ENCODE measurements at regions not wholly inside any gene's neighbourhood (a gene's known extent, or its start where the extent isn't known, plus 50 kb on each side); places are given as distances from the start of the nearest gene placed in this dataset.

GRCh38 chr6:74606582-74607071 is 599.2 kb downstream of the COL12A1 start:
- no peaks in the 10 kb centered on the region for H3K27me3 ChIP-seq
- DNase-seq (ENCODE audit: low spot score) = no peak
- Mint-ChIP-seq H3K9me3 (no peaks in the 10 kb centered on the region), H3K4me1 (peaks cover 6% of the 10 kb centered on the region), H3K27me3 (ENCODE audit: insufficient read depth, low read depth) (no peaks in the 10 kb centered on the region), H3K27ac (no peak overlapping the region), H3K36me3 (no peaks in the 10 kb centered on the region), H3K4me3 (no peak overlapping the region)
- H3K9me3 ChIP-seq (ENCODE audit: low read depth) = no peaks in the 10 kb centered on the region
- no peak for TF ChIP-seq EZH2phosphoT487 (IDR thresholded peaks at IDR 0.05)
- no peak for TF ChIP-seq EZH2 (IDR thresholded peaks at IDR 0.05)
- TF ChIP-seq CTCF (IDR thresholded peaks at IDR 0.05) = no peak
- H3K36me3 ChIP-seq = no peaks in the 10 kb centered on the region
- no peaks in the 10 kb centered on the region for H4K20me1 ChIP-seq (ENCODE audit: low read depth)
- no peak overlapping the region for H3K27ac ChIP-seq
- H3K4me1 ChIP-seq = peaks cover 4% of the 10 kb centered on the region
- H2AFZ ChIP-seq (replicated peaks) = no peak overlapping the region
- no peaks in the 10 kb centered on the region for H3F3A ChIP-seq (ENCODE audit: low read depth)
- no peak overlapping the region for H3K4me3 ChIP-seq
- H3K4me2 ChIP-seq = no peak overlapping the region
- no peak overlapping the region for H3K9ac ChIP-seq
- H3K79me2 ChIP-seq (ENCODE audit: low read depth) = no peaks in the 10 kb centered on the region

- H3K4me2 ChIP-seq = no peak overlapping the region
- no peak overlapping the region for H3K27ac Mint-ChIP-seq
Measured at GRCh38 chr6:74605922-74606581, 599.8 kb downstream of the COL12A1 start.

DNA sequence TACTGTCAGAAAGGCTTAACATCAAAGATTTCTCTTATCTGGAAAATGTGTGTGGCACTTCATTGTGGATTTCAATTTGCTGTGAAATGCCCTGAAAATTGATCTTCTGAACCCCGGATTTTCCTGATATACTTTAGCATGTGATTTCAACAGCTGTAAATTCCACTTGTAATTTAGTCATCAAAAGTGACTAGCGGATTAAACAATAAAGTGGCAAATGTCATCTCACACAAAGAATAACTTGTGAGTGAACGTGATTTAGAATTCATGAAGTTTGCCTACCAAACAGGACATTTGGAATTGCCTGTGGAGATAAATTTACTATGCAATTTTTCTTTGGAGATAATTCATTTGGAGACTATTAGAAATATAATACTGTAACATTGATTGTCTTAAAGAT is 601.6 kb downstream of the COL12A1 start:
- H3K27me3 Mint-ChIP-seq (ENCODE audit: insufficient read depth, low read depth) = no peaks in the 10 kb centered on the region
- no peaks in the 10 kb centered on the region for H3K36me3 ChIP-seq
- H4K20me1 ChIP-seq (ENCODE audit: low read depth) = no peaks in the 10 kb centered on the region
- H3K4me3 Mint-ChIP-seq = no peak overlapping the region
- no peaks in the 10 kb centered on the region for H3K9me3 ChIP-seq (ENCODE audit: low read depth)
- H3K4me2 ChIP-seq = no peak overlapping the region
- no peak overlapping the region for H3K9ac ChIP-seq
- no peak for DNase-seq (ENCODE audit: low spot score)
- no peaks in the 10 kb centered on the region for H3K9me3 Mint-ChIP-seq
- no peaks in the 10 kb centered on the region for H3K79me2 ChIP-seq (ENCODE audit: low read depth)
- no peak overlapping the region for H2AFZ ChIP-seq (replicated peaks)
- H3K36me3 Mint-ChIP-seq = no peaks in the 10 kb centered on the region
- H3K27me3 ChIP-seq = no peaks in the 10 kb centered on the region
- H3K4me1 Mint-ChIP-seq = peaks cover 6% of the 10 kb centered on the region
- no peak for TF ChIP-seq EZH2phosphoT487 (IDR thresholded peaks at IDR 0.05)
- no peak for TF ChIP-seq CTCF (IDR thresholded peaks at IDR 0.05)
- no peak for TF ChIP-seq EZH2 (IDR thresholded peaks at IDR 0.05)
- no peak overlapping the region for H3K4me3 ChIP-seq
- H3K4me1 ChIP-seq = peaks cover 4% of the 10 kb centered on the region
- H3K27ac ChIP-seq = no peak overlapping the region
- H3K27ac Mint-ChIP-seq = no peak overlapping the region
- H3F3A ChIP-seq (ENCODE audit: low read depth) = no peaks in the 10 kb centered on the region

More at GRCh38 chr6:74605922-74606581, 599.8 kb downstream of the COL12A1 start:
- Histone ChIP-seq H2AFZ (replicated peaks) (no peak overlapping the region), H3K4me1 (peaks cover 4% of the 10 kb centered on the region), H4K20me1 (ENCODE audit: low read depth) (no peaks in the 10 kb centered on the region), H3K4me3 (no peak overlapping the region), H3K27me3 (no peaks in the 10 kb centered on the region), H3K9me3 (ENCODE audit: low read depth) (no peaks in the 10 kb centered on the region), H3F3A (ENCODE audit: low read depth) (no peaks in the 10 kb centered on the region), H3K9ac (no peak overlapping the region), H3K79me2 (ENCODE audit: low read depth) (no peaks in the 10 kb centered on the region), H3K36me3 (no peaks in the 10 kb centered on the region), H3K27ac (no peak overlapping the region)
- Mint-ChIP-seq H3K36me3 (no peaks in the 10 kb centered on the region), H3K9me3 (no peaks in the 10 kb centered on the region), H3K4me1 (peaks cover 6% of the 10 kb centered on the region), H3K4me3 (no peak overlapping the region), H3K27me3 (ENCODE audit: insufficient read depth, low read depth) (no peaks in the 10 kb centered on the region)
- no peak for DNase-seq (ENCODE audit: low spot score)
- TF ChIP-seq EZH2phosphoT487 (IDR thresholded peaks at IDR 0.05) (no peak), CTCF (IDR thresholded peaks at IDR 0.05) (no peak), EZH2 (IDR thresholded peaks at IDR 0.05) (no peak)
